ENCODE measurements at regions not wholly inside any gene's neighbourhood (a gene's known extent, or its start where the extent isn't known, plus 50 kb on each side); places are given as distances from the start of the nearest gene placed in this dataset.

- no peak for TF ChIP-seq RCOR1 (IDR thresholded peaks at IDR 0.05; ENCODE audit: low read depth, low read length)
- no peak for TF ChIP-seq POLR2A (IDR thresholded peaks at IDR 0.05; ENCODE audit: low read length)
- no peak for TF ChIP-seq POLR2AphosphoS2 (conservative IDR thresholded peaks at IDR 0.05; ENCODE audit: low read length)
- TF ChIP-seq EP300 (IDR thresholded peaks at IDR 0.05): no peak
- TF ChIP-seq CTCF (IDR thresholded peaks at IDR 0.05): no peak
These were observed 155.8 kb downstream of the TDRD15 start for GRCh38 chr2:21279525-21279924.
